RWPE2 (cell line): ENCODE measurements at regions not wholly inside any gene's neighbourhood (a gene's known extent, or its start where the extent isn't known, plus 50 kb on each side); places are given as distances from the start of the nearest gene placed in this dataset.
"Not testable (repeated sequence)": the region's sequence is repeated elsewhere in the genome, so short reads cannot be mapped to it uniquely, and the experiment has no call there.

Experiments used
- ATAC-seq: fragments of 200-7000 bp; cut with Tn5 transposase; 3 replicates; pipeline ENCODE4 v1.9.1; 2021; ENCODE audit warnings: low read depth
- DNase-seq: peaks from one replicate; pipeline ENCODE4 v3.0.0-alpha.2; 2020; ENCODE audit warnings: low spot score
- H3K27ac ChIP-seq: fragments of 450-650 bp; 2 replicates; pipeline ENCODE4 v1.5.1; 2017; ENCODE audit warnings: mild to moderate bottlenecking; ENCODE audit not compliant: poor library complexity, severe bottlenecking
- H3K27me3 ChIP-seq: fragments of 250-450 bp; sonication (Bioruptor Pico); 2 replicates; pipeline ENCODE4 v1.5.1; 2021; ENCODE audit warnings: mild to moderate bottlenecking, moderate library complexity; ENCODE audit not compliant: insufficient read depth, poor library complexity, severe bottlenecking
- H3K36me3 ChIP-seq: fragments of 250-450 bp; sonication (Bioruptor Pico); 2 replicates; pipeline ENCODE4 v1.5.1; 2020; ENCODE audit warnings: low read depth, mild to moderate bottlenecking, moderate library complexity
- H3K4me1 ChIP-seq: fragments of 250-450 bp; sonication (Bioruptor Pico); 2 replicates; pipeline ENCODE4 v1.5.1; 2021; ENCODE audit warnings: mild to moderate bottlenecking, moderate library complexity; ENCODE audit not compliant: insufficient read depth, poor library complexity, severe bottlenecking
- H3K4me3 ChIP-seq: fragments of 250-450 bp; sonication (Bioruptor Pico); 2 replicates; pipeline ENCODE4 v1.5.1; 2021; ENCODE audit warnings: mild to moderate bottlenecking, moderate library complexity; ENCODE audit not compliant: severe bottlenecking
- H3K9me3 ChIP-seq: fragments of 250-450 bp; sonication (Bioruptor Pico); 2 replicates; pipeline ENCODE4 v1.5.1; 2021; ENCODE audit warnings: mild to moderate bottlenecking, moderate library complexity; ENCODE audit not compliant: severe bottlenecking
- CTCF ChIP-seq: fragments of 450-650 bp; IDR thresholded peaks from one replicate; pipeline ENCODE4 v1.5.1; 2017; ENCODE audit warnings: mild to moderate bottlenecking, moderate library complexity; ENCODE audit not compliant: poor library complexity, severe bottlenecking

- Histone ChIP-seq H3K27ac (no peak overlapping the region), H3K4me3 (no peak overlapping the region), H3K27me3 (peaks cover 20% of the 10 kb centered on the region), H3K9me3 (no peaks in the 10 kb centered on the region), H3K36me3 (no peaks in the 10 kb centered on the region), H3K4me1 (no peaks in the 10 kb centered on the region)
- no peak for ATAC-seq
- DNase-seq = no peak
- no peak for TF ChIP-seq CTCF
Measured at GRCh38 chr11:13782390-13783075, 114.1 kb downstream of the FAR1 start.

GRCh38 chr11:13784441-13784840 is 116.0 kb downstream of the FAR1 start:
- no peaks in the 10 kb centered on the region for H3K4me1 ChIP-seq
- H3K9me3 ChIP-seq = no peaks in the 10 kb centered on the region
- DNase-seq (no peak), ATAC-seq (no peak)
- no peak for TF ChIP-seq CTCF
- no peaks in the 10 kb centered on the region for H3K36me3 ChIP-seq
- no peak overlapping the region for H3K27ac ChIP-seq
- H3K4me3 ChIP-seq = no peak overlapping the region
- peaks cover 9% of the 10 kb centered on the region for H3K27me3 ChIP-seq

- H3K36me3 ChIP-seq = no peaks in the 10 kb centered on the region
- peaks cover 9% of the 10 kb centered on the region for H3K27me3 ChIP-seq
- no peak overlapping the region for H3K4me3 ChIP-seq
- no peak overlapping the region for H3K27ac ChIP-seq
- no peak for ATAC-seq
- no peaks in the 10 kb centered on the region for H3K4me1 ChIP-seq
- DNase-seq = no peak
- no peak for TF ChIP-seq CTCF
- H3K9me3 ChIP-seq = no peaks in the 10 kb centered on the region
Measured at GRCh38 chr11:13784855-13785254, 116.4 kb downstream of the FAR1 start.

GRCh38 chr11:13786688-13787087 is 118.2 kb downstream of the FAR1 start:
- no peak for TF ChIP-seq CTCF
- peaks cover 5% of the 10 kb centered on the region for H3K27me3 ChIP-seq
- no peak for DNase-seq
- no peaks in the 10 kb centered on the region for H3K4me1 ChIP-seq
- no peak overlapping the region for H3K4me3 ChIP-seq
- ATAC-seq = no peak
- H3K9me3 ChIP-seq = no peaks in the 10 kb centered on the region
- H3K36me3 ChIP-seq = no peaks in the 10 kb centered on the region
- H3K27ac ChIP-seq = no peak overlapping the region

- not testable (repeated sequence) for H3K4me1 ChIP-seq, ATAC-seq, H3K4me3 ChIP-seq, DNase-seq, H3K27ac ChIP-seq, H3K27me3 ChIP-seq, H3K36me3 ChIP-seq, H3K9me3 ChIP-seq
Measured at GRCh38 chr11:13797616-13798015, 129.1 kb downstream of the FAR1 start.
